Gastrocnemius medialis (tissue), 4 donors: ENCODE measurements at regions not wholly inside any gene's neighbourhood (a gene's known extent, or its start where the extent isn't known, plus 50 kb on each side); places are given as distances from the start of the nearest gene placed in this dataset.
"Not testable (repeated sequence)": the region's sequence is repeated elsewhere in the genome, so short reads cannot be mapped to it uniquely, and the experiment has no call there.

Source experiments
- ATAC-seq, 2 donors: fragments of 150-250 bp; one replicate each; pipeline ENCODE4 v1.9.1; 2016
- DNase-seq, 2 donors: peaks; one replicate each; pipeline ENCODE4 v3.0.0-alpha.2; 2019
- H3K27ac ChIP-seq, 4 donors: fragments of 200-600 bp; sonication (generic); 1 replicate in 1 of 4; 2 replicates in 3 of 4; pipeline ENCODE4 v1.5.1; 2016 to 2018; ENCODE audit warnings: mild to moderate bottlenecking in 2 of 4, moderate library complexity in 1 of 4
- H3K27me3 ChIP-seq, 3 donors: fragments of 200-600 bp; sonication (generic) in 2 of 3; 1 replicate in 1 of 3; 2 replicates in 2 of 3; pipeline versions ENCODE4 v1.5.1 to v1.6.0; 2016 to 2019; ENCODE audit warnings: mild to moderate bottlenecking in 1 of 3, moderate library complexity in 1 of 3
- H3K36me3 ChIP-seq, 2 donors: fragments of 200-600 bp; sonication (generic) in 1 of 2; one replicate each; pipeline ENCODE4 v1.5.1; 2017 to 2018
- H3K4me1 ChIP-seq, 2 donors: fragments of 200-600 bp; sonication (generic) in 1 of 2; one replicate each; pipeline ENCODE4 v1.5.1; 2016 to 2017; ENCODE audit warnings: mild to moderate bottlenecking in 2 of 2
- H3K4me3 ChIP-seq, 4 donors: fragments of 200-600 bp; sonication (generic) in 3 of 4; 1 replicate in 1 of 4; 2 replicates in 3 of 4; pipeline ENCODE4 v1.5.1; 2016 to 2019; ENCODE audit warnings: mild to moderate bottlenecking in 2 of 4
- H3K9me3 ChIP-seq, 3 donors: fragments of 200-600 bp; sonication (generic) in 2 of 3; 1 replicate in 1 of 3; 2 replicates in 2 of 3; pipeline ENCODE4 v1.5.1; 2016 to 2019
- CTCF ChIP-seq, 5 experiments: fragments of 450-650 bp in 3 of 5; fragments of 200-600 bp in 2 of 5; sonication (generic) in 2 of 5; IDR thresholded peaks in 4 of 5; conservative IDR thresholded peaks in 1 of 5; 1 replicate in 4 of 5; 2 replicates in 1 of 5; pipeline ENCODE4 v1.5.1; 2016 to 2019; ENCODE audit warnings: antibody characterized with exemption in 5 of 5, mild to moderate bottlenecking in 3 of 5, moderate library complexity in 3 of 5
- POLR2A ChIP-seq, 2 donors: fragments of 450-650 bp; IDR thresholded peaks; one replicate each; pipeline ENCODE4 v1.6.1; 2017; ENCODE audit warnings: antibody characterized with exemption in 2 of 2, mild to moderate bottlenecking in 2 of 2, moderate library complexity in 2 of 2
- in situ Hi-C, 4 donors: fragments of 200-750 bp; cut with MboI; loops; one replicate each; pipeline versions ENCODE4 v1.15.0 to v1.8.0; 2017; ENCODE audit warnings: low sequenced_read_pairs in 4 of 4
- intact Hi-C: fragments of 100-400 bp; cut with DNase I; formaldehyde crosslinking; loops from one replicate; pipeline ENCODE4 v1.15.1; 2023; ENCODE audit warnings: low total_unique reads

DNA sequence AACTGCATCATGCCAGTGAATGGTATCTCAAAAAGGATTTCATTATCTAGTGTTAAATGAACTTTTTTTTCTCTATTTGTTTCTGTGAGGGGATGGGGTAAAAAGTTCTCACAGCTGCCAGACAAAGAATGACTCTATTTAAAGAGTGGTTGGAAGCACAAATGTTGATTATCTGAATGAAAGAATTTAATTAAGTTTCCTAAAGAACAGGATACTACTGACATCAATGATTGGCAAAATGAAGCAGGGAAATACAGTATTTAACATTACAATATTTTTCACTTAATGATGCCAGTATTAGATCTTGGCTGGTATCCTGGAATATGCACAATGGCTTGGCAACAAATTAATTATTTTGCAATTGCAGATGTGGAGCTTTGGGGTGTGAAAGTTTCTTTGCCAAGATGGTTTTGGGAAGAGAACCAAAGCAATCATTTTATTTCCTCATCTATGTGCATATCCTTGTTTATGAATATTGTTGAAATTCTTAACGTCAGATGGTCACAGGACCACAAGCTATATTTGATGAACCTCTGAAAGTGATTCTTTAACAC lies 336.8 kb downstream of the ARL4A start:
- peak in 1 of 2 donors; percentile 9 for ATAC-seq
- H3K9me3 ChIP-seq = no peaks in the 10 kb centered on the region
- intact Hi-C loops (no loop called here), in situ Hi-C loops (no loop called here)
- H3K4me1 ChIP-seq = no peaks in the 10 kb centered on the region
- TF ChIP-seq POLR2A (IDR thresholded peaks at IDR 0.05) = no peak
- TF ChIP-seq CTCF (IDR thresholded peaks at IDR 0.05 in 4 of 5, conservative IDR thresholded peaks at IDR 0.05 in 1 of 5) = no peak
- H3K27me3 ChIP-seq = no peaks in the 10 kb centered on the region
- H3K4me3 ChIP-seq = no peak overlapping the region
- no peak for DNase-seq
- H3K27ac ChIP-seq = no peak overlapping the region
- no peaks in the 10 kb centered on the region for H3K36me3 ChIP-seq

GRCh38 chr7:13025043-13025442 lies 337.6 kb downstream of the ARL4A start:
- H3K27me3 ChIP-seq, H3K36me3 ChIP-seq, DNase-seq, H3K4me3 ChIP-seq, in situ Hi-C loops, ATAC-seq, intact Hi-C loops, H3K9me3 ChIP-seq, H3K4me1 ChIP-seq: not testable (repeated sequence)
- peak overlapping the region in 1 of 4 donors; percentile 12 for H3K27ac ChIP-seq

- no peaks in the 10 kb centered on the region for H3K36me3 ChIP-seq
- no peaks in the 10 kb centered on the region for H3K27me3 ChIP-seq
- no peak for ATAC-seq
- no peak overlapping the region for H3K4me3 ChIP-seq
- H3K9me3 ChIP-seq = no peaks in the 10 kb centered on the region
- TF ChIP-seq CTCF (IDR thresholded peaks at IDR 0.05 in 4 of 5, conservative IDR thresholded peaks at IDR 0.05 in 1 of 5) = no peak
- TF ChIP-seq POLR2A (IDR thresholded peaks at IDR 0.05) = no peak
- intact Hi-C loops (no loop called here), in situ Hi-C loops (no loop called here)
- H3K27ac ChIP-seq = no peak overlapping the region
- DNase-seq = no peak
- no peaks in the 10 kb centered on the region for H3K4me1 ChIP-seq
Measured at GRCh38 chr7:13027321-13027720, 339.9 kb downstream of the ARL4A start.

- ATAC-seq (no peak), DNase-seq (no peak)
- no peak overlapping the region for H3K4me3 ChIP-seq
- no peaks in the 10 kb centered on the region for H3K4me1 ChIP-seq
- TF ChIP-seq POLR2A (IDR thresholded peaks at IDR 0.05) = no peak
- no peak for TF ChIP-seq CTCF (IDR thresholded peaks at IDR 0.05 in 4 of 5, conservative IDR thresholded peaks at IDR 0.05 in 1 of 5)
- no peak overlapping the region for H3K27ac ChIP-seq
- no peaks in the 10 kb centered on the region for H3K9me3 ChIP-seq
- in situ Hi-C loops (no loop called here), intact Hi-C loops (no loop called here)
- no peaks in the 10 kb centered on the region for H3K36me3 ChIP-seq
- no peaks in the 10 kb centered on the region for H3K27me3 ChIP-seq
Measured at GRCh38 chr7:13028036-13028824, 340.8 kb downstream of the ARL4A start.

- in situ Hi-C loops (no loop called here), intact Hi-C loops (no loop called here)
- Histone ChIP-seq H3K4me1 (no peaks in the 10 kb centered on the region), H3K9me3 (no peaks in the 10 kb centered on the region), H3K27ac (no peak overlapping the region), H3K27me3 (no peaks in the 10 kb centered on the region), H3K36me3 (no peaks in the 10 kb centered on the region), H3K4me3 (no peak overlapping the region)
- ATAC-seq (no peak), DNase-seq (no peak)
- TF ChIP-seq POLR2A (IDR thresholded peaks at IDR 0.05) (no peak), CTCF (IDR thresholded peaks at IDR 0.05 in 4 of 5, conservative IDR thresholded peaks at IDR 0.05 in 1 of 5) (no peak)
Measured at GRCh38 chr7:13028825-13029099, 341.3 kb downstream of the ARL4A start.
